ENCODE measurements at regions not wholly inside any gene's neighbourhood (a gene's known extent, or its start where the extent isn't known, plus 50 kb on each side); places are given as distances from the start of the nearest gene placed in this dataset.

DNA sequence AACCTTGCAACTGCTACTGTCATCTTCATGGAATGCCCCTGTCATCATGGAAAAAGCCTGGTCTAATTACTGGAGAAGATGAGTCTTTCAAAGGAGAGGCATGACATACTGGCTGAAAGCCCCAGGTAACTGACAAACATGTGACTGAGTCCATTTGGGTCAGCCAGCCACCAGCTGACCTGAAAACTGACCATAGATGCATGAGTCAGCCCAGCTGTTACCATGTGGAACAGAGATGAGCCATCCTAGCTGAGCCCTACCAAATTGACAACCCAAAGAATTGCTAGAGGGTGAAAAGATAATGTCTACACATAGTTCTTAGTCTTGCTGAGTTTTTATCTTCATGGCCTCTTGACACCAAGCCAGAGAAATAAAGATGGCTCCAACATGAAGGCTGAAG is 311.8 kb downstream of the UTP18 start:
- Histone ChIP-seq H2AFZ (ENCODE audit: control insufficient read depth, low read length) (no peak overlapping the region), H3K9ac (ENCODE audit: control insufficient read depth, extremely low read depth, insufficient read depth, low read length) (no peak overlapping the region), H3K4me2 (ENCODE audit: control insufficient read depth, extremely low read depth, insufficient read depth, low read depth, low read length) (no peak overlapping the region), H3K27ac (ENCODE audit: control insufficient read depth, insufficient read depth, low read length) (no peak overlapping the region), H3K4me1 (ENCODE audit: control insufficient read depth, extremely low read depth, insufficient read depth, low read length) (no peaks in the 10 kb centered on the region), H3K9me3 (ENCODE audit: control insufficient read depth, low read depth, low read length) (no peaks in the 10 kb centered on the region), H4K20me1 (ENCODE audit: control insufficient read depth, extremely low read depth, insufficient read depth, low read length) (no peaks in the 10 kb centered on the region), H3K4me3 (ENCODE audit: control insufficient read depth in 2 of 3, extremely low read depth in 1 of 3, insufficient read depth in 2 of 3, low read depth in 1 of 3, low read length in 3 of 3) (no peak overlapping the region), H3K9me1 (ENCODE audit: control insufficient read depth, extremely low read depth, insufficient read depth, low read length) (no peaks in the 10 kb centered on the region), H3K36me3 (ENCODE audit: control insufficient read depth in 2 of 2, extremely low read depth in 1 of 2, insufficient read depth in 2 of 2, low read length in 2 of 2) (no peaks in the 10 kb centered on the region), H3K27me3 (ENCODE audit: control insufficient read depth, extremely low read depth, insufficient read depth, low read length) (no peaks in the 10 kb centered on the region), H3K79me2 (ENCODE audit: control insufficient read depth, insufficient read depth, low read length) (no peaks in the 10 kb centered on the region)
- dilution Hi-C loops (cut with MboI; ENCODE audit: extremely low pct_ligation_motif_present, low sequenced_read_pairs): no loop called here
- FAIRE-seq (no peak), DNase-seq (ENCODE audit: low read depth, low spot score) (no peak)
- TF ChIP-seq EZH2 (IDR thresholded peaks at IDR 0.05; ENCODE audit: low read length): no peak
- TF ChIP-seq, protein P1, sequence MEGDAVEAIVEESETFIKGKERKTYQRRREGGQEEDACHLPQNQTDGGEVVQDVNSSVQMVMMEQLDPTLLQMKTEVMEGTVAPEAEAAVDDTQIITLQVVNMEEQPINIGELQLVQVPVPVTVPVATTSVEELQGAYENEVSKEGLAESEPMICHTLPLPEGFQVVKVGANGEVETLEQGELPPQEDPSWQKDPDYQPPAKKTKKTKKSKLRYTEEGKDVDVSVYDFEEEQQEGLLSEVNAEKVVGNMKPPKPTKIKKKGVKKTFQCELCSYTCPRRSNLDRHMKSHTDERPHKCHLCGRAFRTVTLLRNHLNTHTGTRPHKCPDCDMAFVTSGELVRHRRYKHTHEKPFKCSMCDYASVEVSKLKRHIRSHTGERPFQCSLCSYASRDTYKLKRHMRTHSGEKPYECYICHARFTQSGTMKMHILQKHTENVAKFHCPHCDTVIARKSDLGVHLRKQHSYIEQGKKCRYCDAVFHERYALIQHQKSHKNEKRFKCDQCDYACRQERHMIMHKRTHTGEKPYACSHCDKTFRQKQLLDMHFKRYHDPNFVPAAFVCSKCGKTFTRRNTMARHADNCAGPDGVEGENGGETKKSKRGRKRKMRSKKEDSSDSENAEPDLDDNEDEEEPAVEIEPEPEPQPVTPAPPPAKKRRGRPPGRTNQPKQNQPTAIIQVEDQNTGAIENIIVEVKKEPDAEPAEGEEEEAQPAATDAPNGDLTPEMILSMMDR (optimal IDR thresholded peaks at IDR 0.05 in 1 of 3, IDR thresholded peaks at IDR 0.05 in 1 of 3, conservative IDR thresholded peaks at IDR 0.05 in 1 of 3; ENCODE audit: extremely low read depth in 1 of 3, insufficient read depth in 2 of 3, low read length in 3 of 3): no peak
